ENCODE measurements at regions not wholly inside any gene's neighbourhood (a gene's known extent, or its start where the extent isn't known, plus 50 kb on each side); places are given as distances from the start of the nearest gene placed in this dataset.

GRCh38 chr18:45449418-45450227 is 165.7 kb upstream of the SLC14A2 start:
- DNase-seq (ENCODE audit: low spot score) = no peak
- Histone ChIP-seq H3K4me3 (ENCODE audit: low read depth, low read length, poor library complexity, severe bottlenecking) (no peak overlapping the region), H3K27ac (ENCODE audit: low read depth, low read length, poor library complexity, severe bottlenecking) (no peak overlapping the region), H3K4me1 (ENCODE audit: insufficient read depth, low read length, poor library complexity, severe bottlenecking) (no peaks in the 10 kb centered on the region), H3K36me3 (ENCODE audit: insufficient read depth, low read length, poor library complexity, severe bottlenecking) (no peaks in the 10 kb centered on the region), H3K27me3 (replicated peaks; ENCODE audit: insufficient read depth, low read depth, low read length, poor library complexity) (no peaks in the 10 kb centered on the region), H3K9me3 (ENCODE audit: low read depth, low read length, poor library complexity, severe bottlenecking) (no peaks in the 10 kb centered on the region)
- intact Hi-C loops (cut with micrococcal nuclease; ENCODE audit: unreplicated experiment) = no loop called here
- no TSS peak for BruUV-seq (replicated peaks)
- ChIA-PET CTCF (no interaction called here), POLR2A (ENCODE audit: low non-redundant PET) (no interaction called here)
- TF ChIP-seq CTCF (conservative IDR thresholded peaks at IDR 0.05; ENCODE audit: low read depth, low read length) (no peak), EZH2 (IDR thresholded peaks at IDR 0.05; ENCODE audit: borderline replicate concordance, low read depth, low read length, poor library complexity, severe bottlenecking) (no peak)

DNA sequence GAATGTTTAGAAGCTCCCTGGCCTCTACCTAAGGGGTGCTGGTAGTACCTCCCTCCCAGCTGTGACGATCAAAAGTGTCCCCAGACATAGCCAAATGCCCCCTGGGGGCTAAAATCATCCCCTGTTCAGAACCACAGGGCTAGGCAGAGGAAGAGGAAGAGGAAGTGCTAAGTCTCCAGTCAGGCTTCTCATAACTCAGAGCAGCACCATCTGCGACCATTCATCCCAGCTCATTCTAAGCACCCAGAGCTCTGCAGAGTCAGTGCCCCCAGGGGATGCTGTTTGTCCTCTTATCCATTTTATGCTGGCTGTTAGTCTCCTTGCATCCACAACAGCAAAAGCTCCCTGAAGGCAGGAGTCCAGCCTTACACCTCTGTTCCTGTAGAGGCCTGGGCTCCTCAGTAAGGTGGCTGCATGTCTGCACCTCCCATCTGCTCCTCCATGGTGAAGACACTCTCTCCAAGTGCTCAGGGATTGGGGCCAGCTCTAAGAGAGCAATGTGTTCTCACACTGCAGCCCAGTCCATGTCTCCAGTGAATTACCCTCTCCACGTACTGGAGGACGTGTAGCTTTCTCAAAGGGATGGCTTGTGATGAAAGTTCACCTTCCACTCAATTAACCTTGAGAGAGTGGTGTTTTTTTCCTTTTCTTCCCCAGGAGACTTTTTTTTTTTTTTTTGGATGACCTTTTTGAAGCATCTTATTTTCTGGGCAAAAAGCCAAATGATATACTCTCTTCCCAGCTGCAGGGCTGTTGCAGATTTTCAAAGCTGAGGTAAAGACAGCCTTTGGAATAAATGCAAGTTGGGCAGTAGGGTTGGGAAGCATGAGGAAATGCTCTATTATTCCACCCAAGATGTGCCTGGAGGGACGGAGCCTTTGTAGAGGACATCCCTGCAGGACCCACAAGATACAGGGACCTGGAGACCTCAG is 158.9 kb upstream of the SLC14A2 start:
- intact Hi-C loops (cut with micrococcal nuclease; ENCODE audit: unreplicated experiment) = no loop called here
- no TSS peak for BruUV-seq (replicated peaks)
- Histone ChIP-seq H3K4me1 (ENCODE audit: insufficient read depth, low read length, poor library complexity, severe bottlenecking) (no peaks in the 10 kb centered on the region), H3K36me3 (ENCODE audit: insufficient read depth, low read length, poor library complexity, severe bottlenecking) (no peaks in the 10 kb centered on the region), H3K27ac (ENCODE audit: low read depth, low read length, poor library complexity, severe bottlenecking) (no peak overlapping the region), H3K9me3 (ENCODE audit: low read depth, low read length, poor library complexity, severe bottlenecking) (no peaks in the 10 kb centered on the region), H3K27me3 (replicated peaks; ENCODE audit: insufficient read depth, low read depth, low read length, poor library complexity) (no peaks in the 10 kb centered on the region), H3K4me3 (ENCODE audit: low read depth, low read length, poor library complexity, severe bottlenecking) (no peak overlapping the region)
- DNase-seq (ENCODE audit: low spot score) = no peak
- CTCF ChIA-PET = no interaction called here
- POLR2A ChIA-PET (ENCODE audit: low non-redundant PET) = no interaction called here
- no peak for TF ChIP-seq CTCF (conservative IDR thresholded peaks at IDR 0.05; ENCODE audit: low read depth, low read length)
- TF ChIP-seq EZH2 (IDR thresholded peaks at IDR 0.05; ENCODE audit: borderline replicate concordance, low read depth, low read length, poor library complexity, severe bottlenecking) = no peak

GRCh38 chr18:45458033-45458432 is 157.2 kb upstream of the SLC14A2 start:
- ChIA-PET CTCF (no interaction called here), POLR2A (ENCODE audit: low non-redundant PET) (no interaction called here)
- no peak overlapping the region for H3K4me3 ChIP-seq (ENCODE audit: low read depth, low read length, poor library complexity, severe bottlenecking)
- DNase-seq (ENCODE audit: low spot score) = no peak
- no peaks in the 10 kb centered on the region for H3K27me3 ChIP-seq (replicated peaks; ENCODE audit: insufficient read depth, low read depth, low read length, poor library complexity)
- no peak for TF ChIP-seq EZH2 (IDR thresholded peaks at IDR 0.05; ENCODE audit: borderline replicate concordance, low read depth, low read length, poor library complexity, severe bottlenecking)
- no peak for TF ChIP-seq CTCF (conservative IDR thresholded peaks at IDR 0.05; ENCODE audit: low read depth, low read length)
- no peak overlapping the region for H3K27ac ChIP-seq (ENCODE audit: low read depth, low read length, poor library complexity, severe bottlenecking)
- no peaks in the 10 kb centered on the region for H3K36me3 ChIP-seq (ENCODE audit: insufficient read depth, low read length, poor library complexity, severe bottlenecking)
- no TSS peak for BruUV-seq (replicated peaks)
- H3K9me3 ChIP-seq (ENCODE audit: low read depth, low read length, poor library complexity, severe bottlenecking) = no peaks in the 10 kb centered on the region
- intact Hi-C loops (cut with micrococcal nuclease; ENCODE audit: unreplicated experiment) = no loop called here
- H3K4me1 ChIP-seq (ENCODE audit: insufficient read depth, low read length, poor library complexity, severe bottlenecking) = no peaks in the 10 kb centered on the region

Data from A673 (cell line).